Stimulated activated naive CD8-positive, alpha-beta T cell treated with anti-CD3 and anti-CD28 coated beads, Interleukin-15, Interleukin-2, amounts not matched to agents 100 U/mL and 50 U/mL, for 24 hours (primary cell): ENCODE measurements at regions not wholly inside any gene's neighbourhood (a gene's known extent, or its start where the extent isn't known, plus 50 kb on each side); places are given as distances from the start of the nearest gene placed in this dataset.

Experiments used
- ATAC-seq: fragments of 150-1000 bp; cut with Tn5 transposase; one replicate; pipeline ENCODE4 v1.10.0; 2021
- DNase-seq: peaks from one replicate; pipeline ENCODE4 v3.0.0; 2021

DNA sequence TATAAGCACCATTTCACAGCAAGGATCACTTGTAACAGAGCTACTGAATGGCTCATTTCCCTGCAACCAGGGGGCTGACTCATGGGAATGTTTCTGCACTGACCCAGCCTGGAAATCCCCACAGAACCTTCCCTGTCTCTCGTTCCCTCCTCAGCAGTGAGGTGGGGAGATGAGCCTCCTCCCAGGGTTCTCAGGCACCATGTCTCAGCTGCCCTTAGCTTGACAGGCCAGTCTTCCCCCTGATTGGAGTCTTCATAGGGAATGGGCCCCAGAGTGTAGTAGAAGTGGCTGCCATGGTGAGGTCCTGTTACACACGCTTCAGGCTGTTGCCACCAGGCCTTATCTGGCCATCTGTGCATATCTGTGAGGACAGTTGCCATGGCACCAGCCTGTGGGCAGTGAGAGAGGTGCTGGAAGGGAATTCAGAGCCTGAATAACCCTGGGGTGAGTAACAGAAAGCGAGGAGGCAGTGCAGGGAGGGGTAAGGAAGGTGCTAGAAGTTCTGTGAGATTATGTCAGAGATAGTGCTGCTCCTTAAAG is 324.4 kb downstream of the ENC1 start:
- ATAC-seq (peak; percentile 66), DNase-seq (peak; percentile 15)

- DNase-seq (no peak), ATAC-seq (no peak)
These were observed 325.6 kb downstream of the ENC1 start for GRCh38 chr5:74314906-74315305.

- no peak for DNase-seq
- no peak for ATAC-seq
These were observed 326.6 kb downstream of the ENC1 start for GRCh38 chr5:74313896-74314295.

GRCh38 chr5:74312746-74313145 is 327.8 kb downstream of the ENC1 start:
- DNase-seq, result no peak
- ATAC-seq, result no peak

- no peak for DNase-seq
- ATAC-seq, result no peak
These were observed 328.6 kb downstream of the ENC1 start for GRCh38 chr5:74311961-74312360.

GRCh38 chr5:74310997-74311930 is 329.3 kb downstream of the ENC1 start:
- no peak for ATAC-seq
- DNase-seq, result no peak

DNA sequence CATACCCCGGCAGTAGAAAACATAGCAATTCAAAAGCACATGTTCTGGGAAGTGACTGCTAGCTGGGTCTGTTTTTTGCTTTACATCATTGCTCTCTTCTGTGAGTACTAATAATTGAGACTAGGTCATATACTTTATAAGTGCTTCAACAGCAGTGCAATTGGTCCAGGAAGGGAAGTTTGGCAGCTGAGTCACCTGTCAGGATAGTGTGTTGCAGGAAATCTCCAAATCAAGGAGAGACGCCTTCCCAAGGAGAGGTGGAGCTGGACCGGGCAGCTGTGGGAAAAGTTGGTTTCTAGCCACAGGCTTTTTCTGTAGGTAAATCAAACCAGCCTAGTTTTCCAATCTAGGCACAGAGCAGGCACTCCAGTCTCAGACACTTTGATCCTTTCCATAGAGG is 330.1 kb downstream of the ENC1 start:
- DNase-seq, result no peak
- no peak for ATAC-seq

GRCh38 chr5:74309050-74309449 is 331.5 kb downstream of the ENC1 start:
- DNase-seq (no peak), ATAC-seq (no peak)

GRCh38 chr5:74306845-74307244 is 333.7 kb downstream of the ENC1 start:
- ATAC-seq, result no peak
- DNase-seq, result no peak

DNA sequence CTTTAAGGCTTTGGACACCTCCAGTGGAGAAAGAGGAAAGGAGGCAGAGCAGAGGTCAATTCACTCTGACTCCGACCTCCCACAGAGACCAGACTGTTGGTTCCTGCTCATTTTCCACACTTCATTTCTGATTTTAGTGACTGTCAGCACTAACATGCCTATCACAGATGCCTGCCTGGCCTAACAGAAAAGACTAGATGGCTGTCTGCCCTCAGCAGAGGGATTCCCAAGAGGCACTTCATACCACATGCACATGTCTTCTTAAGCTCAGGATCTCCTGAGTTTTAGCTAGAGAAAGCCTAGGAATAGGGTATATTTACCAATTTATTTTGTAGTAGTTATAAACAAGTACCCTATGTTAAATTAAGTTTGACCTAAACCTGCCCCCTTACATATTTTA is 336.0 kb downstream of the ENC1 start:
- ATAC-seq (no peak), DNase-seq (no peak)

DNA sequence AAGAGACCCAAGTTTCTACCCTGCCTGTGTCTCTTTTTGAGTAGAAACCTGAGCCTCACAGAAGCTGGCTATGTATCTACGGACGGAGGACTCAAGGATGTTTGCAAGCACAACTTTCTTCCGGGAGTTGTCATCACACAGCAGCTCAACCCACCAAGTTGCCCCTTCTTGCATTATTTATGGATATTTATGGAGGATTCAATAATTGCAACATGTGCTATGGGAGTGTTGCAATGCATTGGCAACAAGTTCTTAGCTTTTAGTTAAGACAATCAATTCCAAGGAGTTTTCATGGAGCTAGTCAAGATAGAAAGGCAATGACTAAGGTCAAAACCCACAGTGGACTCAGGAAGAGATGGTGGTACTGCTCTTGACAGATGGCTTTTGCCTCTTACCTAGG is 336.9 kb downstream of the ENC1 start:
- ATAC-seq, result no peak
- no peak for DNase-seq

DNA sequence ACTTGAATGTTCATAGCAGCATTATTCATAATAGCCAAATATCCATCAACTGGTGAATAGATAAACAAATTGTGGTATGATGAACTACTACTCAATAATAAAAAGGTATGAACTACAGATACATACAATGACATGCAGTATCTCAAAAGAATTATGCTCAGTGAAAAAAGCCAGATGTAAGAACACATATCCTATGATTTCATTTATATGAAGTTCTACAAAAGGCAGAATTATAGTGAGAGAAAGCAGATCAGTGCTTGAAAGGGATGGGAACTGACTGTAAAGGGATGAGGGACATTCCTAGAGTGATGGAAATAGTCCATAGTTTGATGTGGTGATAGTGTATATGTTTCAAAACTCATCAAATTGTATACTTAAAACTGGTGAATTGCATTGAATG is 339.0 kb downstream of the ENC1 start:
- ATAC-seq (no peak), DNase-seq (no peak)

DNA sequence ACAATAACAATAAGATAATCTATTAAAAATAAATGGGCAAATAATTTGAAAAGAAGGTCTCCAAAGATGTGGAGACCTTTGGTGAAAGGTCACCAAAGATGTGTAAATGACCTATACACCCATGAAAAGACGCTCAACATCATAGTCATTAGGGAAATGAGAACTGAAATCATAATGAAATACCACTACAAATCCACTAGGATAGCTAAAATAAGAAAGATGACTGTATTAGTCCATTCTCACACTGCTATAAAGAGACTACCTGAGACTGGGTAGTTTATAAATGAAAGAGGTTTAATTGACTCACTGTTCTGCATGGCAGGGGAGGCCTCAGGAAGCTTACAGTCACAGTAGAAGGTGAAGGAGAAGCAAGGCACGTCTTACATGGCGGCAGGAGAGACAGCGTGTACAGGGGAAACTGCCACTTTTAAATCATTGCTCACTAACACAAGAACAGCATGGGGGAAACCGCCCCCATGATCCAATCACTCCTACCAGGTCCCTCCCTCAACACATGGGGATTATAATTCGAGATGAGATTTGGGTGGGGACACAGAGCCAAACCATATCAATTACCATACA is 339.6 kb downstream of the ENC1 start:
- DNase-seq, result no peak
- ATAC-seq, result no peak

- no peak for ATAC-seq
- DNase-seq, result no peak
These were observed 340.7 kb downstream of the ENC1 start for GRCh38 chr5:74299833-74300232.

DNA sequence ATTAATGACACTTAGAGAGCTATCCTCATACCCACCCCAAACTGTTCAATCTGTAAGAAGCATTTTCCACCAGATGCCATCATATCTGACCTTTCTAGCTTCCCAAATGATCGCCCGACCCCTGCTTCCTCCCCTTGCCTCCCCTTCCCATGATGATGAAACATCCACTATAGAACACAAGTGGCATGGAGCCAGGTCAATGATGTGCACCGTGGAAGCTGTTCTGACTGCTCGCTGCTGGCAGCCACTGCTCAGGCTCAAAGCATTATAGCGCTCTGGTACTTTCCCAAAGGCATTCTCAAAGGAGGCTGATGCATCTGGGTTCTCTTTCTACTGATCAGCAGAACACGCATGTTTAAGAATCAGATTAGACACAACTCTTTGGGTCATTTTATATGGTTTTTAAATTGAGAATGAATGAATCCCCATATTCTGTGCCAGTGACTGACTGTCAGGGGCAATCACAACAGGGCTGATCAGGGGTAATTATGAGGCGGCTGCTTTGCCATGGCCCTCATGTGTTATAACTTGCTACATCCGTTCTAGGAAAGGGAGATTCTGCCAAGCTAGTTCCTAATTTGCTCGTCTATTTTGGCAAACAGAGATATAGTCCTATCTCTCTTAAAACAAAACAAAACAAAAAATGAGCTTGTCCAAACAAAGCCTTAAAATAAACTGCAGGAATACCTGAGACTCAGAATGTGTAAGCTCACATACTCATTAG is 343.7 kb downstream of the ENC1 start:
- no peak for DNase-seq
- ATAC-seq, result no peak

DNA sequence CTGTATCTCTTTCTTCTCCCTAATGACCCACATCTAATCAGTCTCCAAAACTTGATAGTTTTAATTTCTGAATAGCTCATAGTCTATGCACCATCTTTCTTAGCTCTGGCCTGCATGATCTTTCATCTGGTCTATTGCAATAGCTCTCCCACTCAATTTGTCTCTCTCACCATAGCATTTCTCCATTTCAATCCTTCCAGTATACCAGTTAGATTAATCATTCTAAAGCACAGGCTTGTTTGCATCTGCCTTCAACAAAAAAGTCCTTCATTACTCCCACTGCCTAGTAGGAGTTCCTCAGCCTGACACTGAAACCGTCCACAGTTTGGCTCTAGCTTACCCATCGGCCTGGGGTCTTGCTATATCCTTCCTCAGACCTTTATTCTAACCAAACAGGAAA is 344.9 kb downstream of the ENC1 start:
- no peak for DNase-seq
- ATAC-seq, result no peak

- no peak for ATAC-seq
- DNase-seq, result no peak
These were observed 345.4 kb downstream of the ENC1 start for GRCh38 chr5:74295141-74295540.

DNA sequence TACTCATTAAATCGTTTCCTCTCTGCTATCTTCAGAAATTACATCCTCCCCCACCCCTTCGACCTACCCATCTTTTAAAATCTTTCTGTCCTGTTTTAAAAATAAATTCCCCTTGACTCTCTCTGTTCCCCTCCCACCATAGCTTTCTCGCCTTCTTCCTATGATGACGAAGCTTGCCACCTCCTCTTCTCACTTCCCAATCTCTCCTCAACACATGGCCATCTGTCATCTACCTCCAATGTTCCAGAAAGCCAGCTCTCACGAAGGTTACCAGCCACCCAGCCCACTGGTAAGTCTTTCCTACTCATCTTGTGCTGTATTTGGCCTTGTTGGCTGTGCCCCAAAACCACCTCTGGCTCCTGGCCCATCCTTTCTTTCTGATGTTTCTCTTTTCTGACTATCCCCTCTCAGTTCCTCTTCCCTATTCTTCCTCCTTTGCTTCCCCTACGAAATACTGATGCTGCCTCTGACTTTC is 346.3 kb downstream of the ENC1 start:
- ATAC-seq (no peak), DNase-seq (no peak)

DNA sequence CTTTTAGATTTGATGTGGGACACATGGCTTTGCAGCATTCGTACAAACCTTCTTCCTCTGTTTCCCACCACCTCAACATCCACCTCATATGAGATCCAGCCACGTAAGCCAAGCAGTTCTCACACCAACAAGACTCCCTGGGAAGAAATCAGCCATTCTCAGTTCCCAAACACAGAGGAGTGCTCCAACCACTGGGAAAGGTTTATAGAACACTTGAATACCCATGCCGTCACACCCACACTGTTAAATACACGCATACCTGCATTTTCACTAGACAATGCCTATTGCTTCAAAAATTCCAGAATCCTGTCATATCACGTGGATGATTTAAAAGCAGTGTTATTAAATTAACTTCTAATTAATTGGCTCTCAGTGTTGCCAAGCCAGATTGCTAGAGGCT is 347.3 kb downstream of the ENC1 start:
- DNase-seq, result no peak
- ATAC-seq, result no peak

DNA sequence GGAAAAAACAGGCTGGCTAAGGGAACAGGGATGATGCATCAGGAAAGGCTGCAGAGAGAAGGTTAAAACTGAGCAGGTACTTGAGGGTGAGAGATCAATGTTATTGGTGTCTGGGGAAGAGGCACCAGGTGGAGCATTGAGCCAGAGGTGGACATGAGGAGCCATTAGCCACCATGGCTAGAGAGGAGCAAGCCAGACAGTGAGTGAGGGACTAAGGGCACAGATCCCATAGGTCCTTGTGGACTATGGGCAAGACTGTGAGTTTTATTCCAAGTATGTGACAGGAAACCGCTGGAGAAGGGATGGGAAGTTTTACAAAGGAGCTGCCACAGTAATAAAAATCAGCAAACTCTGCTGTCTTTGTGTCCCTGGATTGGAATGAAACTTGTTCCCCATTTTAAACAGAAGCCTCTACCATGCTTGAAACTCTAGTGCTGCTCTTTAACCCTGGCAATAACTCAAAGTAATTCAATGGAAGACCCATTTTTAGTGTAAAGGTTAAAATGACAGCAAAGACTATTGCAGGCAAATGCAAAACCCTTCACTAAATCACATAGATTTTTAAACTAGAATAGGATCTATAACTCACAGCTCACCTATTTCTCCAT is 349.8 kb downstream of the ENC1 start:
- DNase-seq (no peak), ATAC-seq (no peak)

DNA sequence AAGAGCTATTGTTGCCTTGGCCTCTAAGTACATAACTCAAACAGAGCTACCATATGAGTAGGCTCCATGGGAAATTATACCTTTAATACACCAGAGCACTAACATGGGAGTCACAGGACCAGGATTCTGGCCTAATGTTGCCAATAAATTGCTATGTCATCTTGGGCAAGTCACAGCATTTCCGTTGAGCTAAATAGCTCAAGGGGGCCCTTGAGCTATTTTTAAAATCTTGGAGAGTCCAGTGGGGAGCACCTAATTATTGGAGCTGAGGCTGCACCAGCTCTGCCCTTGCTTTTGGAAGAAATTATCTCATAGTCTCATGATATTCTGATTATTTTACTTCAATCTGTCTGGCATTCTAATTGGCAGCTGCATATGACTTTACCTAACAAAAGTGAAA is 350.8 kb downstream of the ENC1 start:
- DNase-seq (no peak), ATAC-seq (no peak)

GRCh38 chr5:74289238-74289637 is 351.3 kb downstream of the ENC1 start:
- no peak for DNase-seq
- no peak for ATAC-seq
